Upper lobe of left lung (tissue), 6 donors: ENCODE measurements at regions not wholly inside any gene's neighbourhood (a gene's known extent, or its start where the extent isn't known, plus 50 kb on each side); places are given as distances from the start of the nearest gene placed in this dataset.

Experiments used
- ATAC-seq, 2 donors: fragments of 200-7000 bp; cut with Tn5 transposase; one replicate each; pipeline ENCODE4 v1.9.1; 2022; ENCODE audit warnings: mild to moderate bottlenecking in 2 of 2, moderate library complexity in 2 of 2; ENCODE audit not compliant: low FRiP score in 2 of 2
- DNase-seq, 2 donors: peaks; one replicate each; pipeline ENCODE4 v3.0.0-alpha.2; 2019 to 2020
- H3K27ac ChIP-seq, 4 donors: fragments of 200-600 bp; sonication (generic); one replicate each; pipeline ENCODE4 v1.5.1; 2016 to 2019
- H3K27me3 ChIP-seq, 4 donors: fragments of 200-600 bp; sonication (generic); one replicate each; pipeline ENCODE4 v1.5.1; 2017 to 2019
- H3K36me3 ChIP-seq, 4 donors: fragments of 200-600 bp; sonication (generic); one replicate each; pipeline ENCODE4 v1.5.1; 2016 to 2019
- H3K4me1 ChIP-seq, 4 donors: fragments of 200-600 bp; sonication (generic); one replicate each; pipeline ENCODE4 v1.5.1; 2018 to 2019
- H3K4me3 ChIP-seq, 4 donors: fragments of 200-600 bp; sonication (generic); one replicate each; pipeline ENCODE4 v1.5.1; 2017 to 2019; ENCODE audit warnings: mild to moderate bottlenecking in 2 of 4, moderate library complexity in 1 of 4
- H3K9me3 ChIP-seq, 4 donors: fragments of 200-600 bp; sonication (generic); one replicate each; pipeline ENCODE4 v1.5.1; 2018 to 2019
- EP300 ChIP-seq, 4 donors: sonication (generic); formaldehyde crosslinking; IDR thresholded peaks; one replicate each; pipeline ENCODE4 v1.5.1; 2017; ENCODE audit warnings: antibody characterized with exemption in 4 of 4, control low read depth in 2 of 4
- POLR2A ChIP-seq, 4 donors: fragments of 450-650 bp; IDR thresholded peaks; one replicate each; pipeline ENCODE4 v1.5.1; 2016 to 2017; ENCODE audit warnings: antibody characterized with exemption in 4 of 4, mild to moderate bottlenecking in 2 of 4
- POLR2AphosphoS5 ChIP-seq, 2 donors: sonication (generic); formaldehyde crosslinking; IDR thresholded peaks; one replicate each; pipeline ENCODE4 v1.5.1; 2017; ENCODE audit warnings: antibody characterized with exemption in 2 of 2
- WGBS, 2 donors: methylation state at CpG; one replicate each; pipeline ENCODE4 v1.1.5; 2017 to 2018; 5-methylcytosine and 5-hydroxymethylcytosine counted together
- TF ChIP-seq, protein P1 (sequence below), 6 experiments: fragments of 450-650 bp in 4 of 6; fragments of 200-600 bp in 2 of 6; sonication (generic) in 2 of 6; IDR thresholded peaks; one replicate each; pipeline ENCODE4 v1.5.1; 2016 to 2019; ENCODE audit warnings: antibody characterized with exemption in 6 of 6
- donor health status: DM: no; HTN: no; CAD: no; lungs with moderate emphysema.
- donor health status: DM: no; HTN: yes; CAD: no; lungs with severe emphysema.

DNA sequence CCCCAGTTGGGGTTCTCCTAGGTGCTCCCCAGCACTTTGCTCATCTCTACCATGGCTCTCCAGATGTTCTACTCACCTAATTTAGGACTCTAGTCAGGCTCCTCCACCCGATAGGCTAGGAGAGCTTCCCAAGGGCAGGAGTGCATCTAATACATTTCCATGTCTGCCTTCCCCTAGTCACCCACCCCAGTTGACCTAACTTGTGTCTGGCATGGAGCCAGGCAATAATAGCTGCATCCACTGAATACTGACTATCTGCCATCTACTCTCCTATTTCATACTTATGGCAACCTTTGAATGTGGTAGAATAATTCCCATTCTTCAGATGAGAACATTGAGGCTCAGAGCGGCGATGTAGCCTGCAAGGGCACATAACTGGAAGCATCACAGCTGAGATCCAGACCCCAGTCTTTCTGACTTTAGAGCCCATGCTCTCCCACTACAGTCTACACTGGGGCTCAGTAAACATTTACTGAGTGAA, 71.8 kb upstream of the YWHAQ start:
- ATAC-seq: no peak
- TF ChIP-seq EP300 (IDR thresholded peaks at IDR 0.05) (no peak), POLR2A (IDR thresholded peaks at IDR 0.05) (no peak), POLR2AphosphoS5 (IDR thresholded peaks at IDR 0.05) (no peak)
- TF ChIP-seq, protein P1, sequence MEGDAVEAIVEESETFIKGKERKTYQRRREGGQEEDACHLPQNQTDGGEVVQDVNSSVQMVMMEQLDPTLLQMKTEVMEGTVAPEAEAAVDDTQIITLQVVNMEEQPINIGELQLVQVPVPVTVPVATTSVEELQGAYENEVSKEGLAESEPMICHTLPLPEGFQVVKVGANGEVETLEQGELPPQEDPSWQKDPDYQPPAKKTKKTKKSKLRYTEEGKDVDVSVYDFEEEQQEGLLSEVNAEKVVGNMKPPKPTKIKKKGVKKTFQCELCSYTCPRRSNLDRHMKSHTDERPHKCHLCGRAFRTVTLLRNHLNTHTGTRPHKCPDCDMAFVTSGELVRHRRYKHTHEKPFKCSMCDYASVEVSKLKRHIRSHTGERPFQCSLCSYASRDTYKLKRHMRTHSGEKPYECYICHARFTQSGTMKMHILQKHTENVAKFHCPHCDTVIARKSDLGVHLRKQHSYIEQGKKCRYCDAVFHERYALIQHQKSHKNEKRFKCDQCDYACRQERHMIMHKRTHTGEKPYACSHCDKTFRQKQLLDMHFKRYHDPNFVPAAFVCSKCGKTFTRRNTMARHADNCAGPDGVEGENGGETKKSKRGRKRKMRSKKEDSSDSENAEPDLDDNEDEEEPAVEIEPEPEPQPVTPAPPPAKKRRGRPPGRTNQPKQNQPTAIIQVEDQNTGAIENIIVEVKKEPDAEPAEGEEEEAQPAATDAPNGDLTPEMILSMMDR (IDR thresholded peaks at IDR 0.05): no peak
- WGBS, 2 donors: 89 to 100% methylated on average over 3 of the region's 3 CpGs

GRCh38 chr2:9703085-9703678, 72.4 kb upstream of the YWHAQ start:
- TF ChIP-seq POLR2AphosphoS5 (IDR thresholded peaks at IDR 0.05): no peak
- TF ChIP-seq POLR2A (IDR thresholded peaks at IDR 0.05): no peak
- TF ChIP-seq, protein P1 (IDR thresholded peaks at IDR 0.05): no peak
- no peak for TF ChIP-seq EP300 (IDR thresholded peaks at IDR 0.05)
- peak in 1 of 2 donors; percentile 63 for DNase-seq

More for the DNA sequence above, 71.8 kb upstream of the YWHAQ start:
- Histone ChIP-seq H3K4me1 (peaks cover 0 to 15% (median 11%) of the 10 kb centered on the region in 4 donors), H3K27me3 (no peaks in the 10 kb centered on the region), H3K9me3 (no peaks in the 10 kb centered on the region), H3K27ac (no peak overlapping the region), H3K4me3 (no peak overlapping the region), H3K36me3 (no peaks in the 10 kb centered on the region)
- DNase-seq: no peak

DNA sequence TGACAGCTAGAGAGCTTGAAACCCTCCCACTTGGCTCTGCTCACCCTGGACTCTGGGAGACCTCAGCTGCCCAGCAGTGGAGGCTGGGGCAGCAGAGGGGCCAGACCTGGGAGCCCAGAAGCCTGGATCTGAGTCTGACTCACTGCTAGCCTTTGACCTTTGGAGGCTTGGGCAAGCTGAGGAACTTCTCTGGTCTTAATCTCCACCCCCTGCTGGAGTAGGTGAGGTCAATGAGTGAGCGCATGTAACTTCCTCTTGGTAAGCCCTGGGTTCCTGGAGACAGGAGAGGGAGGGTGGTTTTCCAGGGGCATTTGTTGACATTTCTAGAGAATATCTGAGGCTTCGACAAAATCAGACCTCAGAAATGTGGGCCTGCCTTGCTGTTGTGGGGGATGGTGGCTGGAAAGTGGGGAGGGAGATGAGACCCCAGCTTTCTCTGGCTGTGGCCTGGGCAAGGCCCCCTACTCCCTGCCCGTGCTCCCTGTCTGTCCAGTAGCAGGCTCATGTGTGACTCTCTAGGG, 73.0 kb upstream of the YWHAQ start:
- no peak for TF ChIP-seq EP300 (IDR thresholded peaks at IDR 0.05)
- TF ChIP-seq, protein P1 (IDR thresholded peaks at IDR 0.05): peak in 1 of 6 experiments; percentile 9
- WGBS, 2 donors: 55 to 66% methylated on average over 3 of the region's 3 CpGs
- peak; percentile 70 to 77 for ATAC-seq

More at GRCh38 chr2:9703085-9703678, 72.4 kb upstream of the YWHAQ start:
- H3K27ac ChIP-seq: no peak overlapping the region
- ATAC-seq: peak; percentile 31 to 84
- H3K4me1 ChIP-seq: peaks cover 0 to 15% (median 11%) of the 10 kb centered on the region in 4 donors
- WGBS, 2 donors: 43 to 46% methylated on average over 6 to 11 of the region's 11 CpGs
- no peaks in the 10 kb centered on the region for H3K36me3 ChIP-seq
- no peaks in the 10 kb centered on the region for H3K27me3 ChIP-seq
- no peak overlapping the region for H3K4me3 ChIP-seq
- no peaks in the 10 kb centered on the region for H3K9me3 ChIP-seq

GRCh38 chr2:9704600-9704999, 73.8 kb upstream of the YWHAQ start:
- 94% methylated on average over 3 of the region's 3 CpGs; no CpG with 5 or more reads in 1 of the 2 donors for WGBS, 2 donors
- Histone ChIP-seq H3K36me3 (no peaks in the 10 kb centered on the region), H3K4me1 (peaks cover 0 to 15% (median 11%) of the 10 kb centered on the region in 4 donors), H3K4me3 (no peak overlapping the region), H3K27me3 (no peaks in the 10 kb centered on the region), H3K9me3 (no peaks in the 10 kb centered on the region), H3K27ac (no peak overlapping the region)
- DNase-seq (no peak), ATAC-seq (no peak)
- TF ChIP-seq POLR2A (IDR thresholded peaks at IDR 0.05) (no peak), POLR2AphosphoS5 (IDR thresholded peaks at IDR 0.05) (no peak), EP300 (IDR thresholded peaks at IDR 0.05) (no peak)
- TF ChIP-seq, protein P1 (IDR thresholded peaks at IDR 0.05): no peak

More for the DNA sequence above, 73.0 kb upstream of the YWHAQ start:
- Histone ChIP-seq H3K9me3 (no peaks in the 10 kb centered on the region), H3K27ac (no peak overlapping the region), H3K27me3 (no peaks in the 10 kb centered on the region), H3K4me1 (peaks cover 0 to 15% (median 11%) of the 10 kb centered on the region in 4 donors), H3K36me3 (no peaks in the 10 kb centered on the region), H3K4me3 (no peak overlapping the region)
- peak in 1 of 2 donors; percentile 79 for DNase-seq
